NK-92 treated with Interleukin-12 subunit alpha and Interleukin-12 subunit beta, amount 100 ng/mL, for 24 hours (cell line): ENCODE measurements at regions not wholly inside any gene's neighbourhood (a gene's known extent, or its start where the extent isn't known, plus 50 kb on each side); places are given as distances from the start of the nearest gene placed in this dataset.

Source experiments
- DNase-seq: peaks from one replicate; lab custom pipeline; 2025; lab: John Stamatoyannopoulos, UW

- no peak for DNase-seq
Observed at GRCh38 chr6:120219339-120219738, 869.8 kb upstream of the MAN1A1 start.

- no peak for DNase-seq
Observed at GRCh38 chr6:120214088-120214499, 864.5 kb upstream of the MAN1A1 start.

- no peak for DNase-seq
Observed at GRCh38 chr6:120211955-120212792, 862.6 kb upstream of the MAN1A1 start.

GRCh38 chr6:120202878-120203277, 853.3 kb upstream of the MAN1A1 start:
- no peak for DNase-seq

- DNase-seq, result no peak
Observed at GRCh38 chr6:120200853-120201252, 851.3 kb upstream of the MAN1A1 start.

- DNase-seq, result no peak
Observed at GRCh38 chr6:120198033-120198432, 848.5 kb upstream of the MAN1A1 start.

- no peak for DNase-seq
Observed at GRCh38 chr6:120186080-120186479, 836.5 kb upstream of the MAN1A1 start.

- DNase-seq, result no peak
Observed at GRCh38 chr6:120173250-120173649, 823.7 kb upstream of the MAN1A1 start.

- no peak for DNase-seq
Observed at GRCh38 chr6:120164531-120164930, 815.0 kb upstream of the MAN1A1 start.

GRCh38 chr6:120157873-120158272, 808.3 kb upstream of the MAN1A1 start:
- DNase-seq, result no peak

- DNase-seq, result no peak
Observed at GRCh38 chr6:120147071-120147871, 797.7 kb upstream of the MAN1A1 start.

GRCh38 chr6:120141601-120142000, 792.0 kb upstream of the MAN1A1 start:
- no peak for DNase-seq

GRCh38 chr6:120137492-120137891, 787.9 kb upstream of the MAN1A1 start:
- DNase-seq, result no peak

- DNase-seq, result no peak
Observed at GRCh38 chr6:120129228-120129627, 779.7 kb upstream of the MAN1A1 start.

GRCh38 chr6:120122401-120122800, 772.8 kb upstream of the MAN1A1 start:
- no peak for DNase-seq

- DNase-seq, result no peak
Observed at GRCh38 chr6:120116343-120116742, 766.8 kb upstream of the MAN1A1 start.

- no peak for DNase-seq
Observed at GRCh38 chr6:120112980-120113379, 763.4 kb upstream of the MAN1A1 start.

GRCh38 chr6:120111001-120111400, 761.4 kb upstream of the MAN1A1 start:
- no peak for DNase-seq

- no peak for DNase-seq
Observed at GRCh38 chr6:120108061-120108795, 758.7 kb upstream of the MAN1A1 start.

GRCh38 chr6:120103618-120104017, 754.1 kb upstream of the MAN1A1 start:
- no peak for DNase-seq

GRCh38 chr6:120096696-120097260, 747.2 kb upstream of the MAN1A1 start:
- DNase-seq, result no peak

- no peak for DNase-seq
Observed at GRCh38 chr6:120083186-120083585, 733.6 kb upstream of the MAN1A1 start.
